Panc1 (cell line): ENCODE measurements at regions not wholly inside any gene's neighbourhood (a gene's known extent, or its start where the extent isn't known, plus 50 kb on each side); places are given as distances from the start of the nearest gene placed in this dataset.

Source experiments
- CTCF ChIP-seq: fragments of 450-650 bp; IDR thresholded peaks from 2 replicates; pipeline ENCODE4 v1.5.1; 2017; ENCODE audit warnings: mild to moderate bottlenecking
- POLR2AphosphoS5 ChIP-seq: IDR thresholded peaks from 2 replicates; pipeline ENCODE4 v1.6.1; 2012; ENCODE audit warnings: mild to moderate bottlenecking, low read depth, low read length, moderate library complexity
- SIN3A ChIP-seq: IDR thresholded peaks from 2 replicates; pipeline ENCODE4 v1.6.1; 2012; ENCODE audit warnings: low read depth, mild to moderate bottlenecking, low read length, moderate library complexity, borderline replicate concordance; ENCODE audit not compliant: insufficient read depth

GRCh38 chr2:203590496-203590895 lies 55.4 kb upstream of the RAPH1 start:
- TF ChIP-seq CTCF: no peak
- no peak for TF ChIP-seq POLR2AphosphoS5
- TF ChIP-seq SIN3A: no peak
